H1 (cell line): ENCODE measurements at regions not wholly inside any gene's neighbourhood (a gene's known extent, or its start where the extent isn't known, plus 50 kb on each side); places are given as distances from the start of the nearest gene placed in this dataset.
"Not testable (repeated sequence)": the region's sequence is repeated elsewhere in the genome, so short reads cannot be mapped to it uniquely, and the experiment has no call there.

Source experiments
- CTCF ChIA-PET: fragments of 300-600 bp; sonication (Branson Sonifier 250); formaldehyde crosslinking; loops from one replicate; lab custom pipeline; 2021; ENCODE audit not compliant: partially characterized antibody; lab: Charles Lee
- POLR2A ChIA-PET: fragments of 300-600 bp; sonication (Branson Sonifier 250); formaldehyde crosslinking; loops from one replicate; lab custom pipeline; 2021; ENCODE audit warnings: inconsistent platforms; ENCODE audit not compliant: partially characterized antibody; lab: Charles Lee
- DNase-seq, 2 experiments: peaks; one replicate each; pipeline versions ENCODE4 v3.0.0 to v3.0.0-alpha.2; 2010 to 2022; ENCODE audit warnings: low spot score in 2 of 2, low read depth in 1 of 2, mixed read lengths in 1 of 2
- FAIRE-seq: peaks from 2 replicates; lab custom pipeline; 2011; peaks lifted over from hg19 to GRCh38; lab: Jason Lieb, UNC
- H2AFZ ChIP-seq: 2 replicates; pipeline ENCODE4 v1.8.1; 2012; ENCODE audit warnings: low read length, inconsistent platforms
- H2AK5ac ChIP-seq: 2 replicates; pipeline ENCODE4 v1.6.1; 2013; ENCODE audit warnings: low read depth, low read length
- H2BK120ac ChIP-seq: replicated peaks from 2 replicates; pipeline ENCODE3; 2013; ENCODE audit warnings: low read depth, low read length, inconsistent platforms
- H2BK12ac ChIP-seq: 2 replicates; pipeline ENCODE4 v1.6.1; 2013; ENCODE audit warnings: low read depth, low read length
- H2BK15ac ChIP-seq: 2 replicates; pipeline ENCODE4 v1.6.1; 2013; ENCODE audit warnings: low read length
- H2BK20ac ChIP-seq: 2 replicates; pipeline ENCODE4 v1.6.1; 2013; ENCODE audit warnings: low read length
- H2BK5ac ChIP-seq: 2 replicates; pipeline ENCODE4 v1.6.1; 2013; ENCODE audit warnings: low read depth, low read length
- H3K14ac ChIP-seq: 2 replicates; pipeline ENCODE4 v1.6.1; 2013; ENCODE audit warnings: inconsistent platforms; ENCODE audit not compliant: insufficient read length
- H3K18ac ChIP-seq: 2 replicates; pipeline ENCODE4 v1.6.1; 2013; ENCODE audit warnings: low read length; ENCODE audit errors: extremely low read depth
- H3K23ac ChIP-seq: 2 replicates; pipeline ENCODE4 v1.6.1; 2013; ENCODE audit warnings: inconsistent platforms; ENCODE audit not compliant: insufficient read length
- H3K23me2 ChIP-seq: 2 replicates; pipeline ENCODE4 v1.6.1; 2013; ENCODE audit warnings: low read depth, low read length
- H3K27ac ChIP-seq: 2 replicates; pipeline ENCODE4 v1.6.1; 2011; ENCODE audit warnings: low read depth, low read length, inconsistent platforms
- H3K27me3 ChIP-seq, 4 experiments: replicated peaks in 1 of 4; 1 replicate in 1 of 4; 2 replicates in 3 of 4; pipeline versions ENCODE4 v1.6.1 to v1.8.1; 2011 to 2013; ENCODE audit warnings: low read length in 3 of 4, mild to moderate bottlenecking in 3 of 4, inconsistent platforms in 2 of 4, mixed read lengths in 2 of 4, moderate library complexity in 1 of 4; ENCODE audit not compliant: control insufficient read depth in 3 of 4, insufficient read depth in 3 of 4; ENCODE audit errors: extremely low read depth in 1 of 4
- H3K36me3 ChIP-seq, 4 experiments: 2 replicates each; pipeline versions ENCODE4 v1.6.1 to v1.8.1; 2011 to 2013; ENCODE audit warnings: mild to moderate bottlenecking in 4 of 4, low read length in 3 of 4, moderate library complexity in 2 of 4, control low read depth in 1 of 4, inconsistent platforms in 1 of 4; ENCODE audit not compliant: insufficient read depth in 4 of 4, control insufficient read depth in 2 of 4
- H3K4ac ChIP-seq: replicated peaks from 2 replicates; pipeline ENCODE3; 2013; ENCODE audit warnings: low read length, low read depth, mixed read lengths, inconsistent platforms; ENCODE audit not compliant: insufficient read length
- H3K4me1 ChIP-seq, 4 experiments: replicated peaks in 1 of 4; 1 replicate in 1 of 4; 2 replicates in 3 of 4; pipeline versions ENCODE4 v1.6.1 to v1.8.1; 2011 to 2013; ENCODE audit warnings: low read length in 3 of 4, inconsistent platforms in 2 of 4, mixed read lengths in 1 of 4; ENCODE audit not compliant: insufficient read depth in 4 of 4, control insufficient read depth in 3 of 4
- H3K4me2 ChIP-seq, 2 experiments: 2 replicates each; pipeline versions ENCODE4 v1.6.1 to v1.8.1; 2011 to 2013; ENCODE audit warnings: low read depth in 2 of 2, low read length in 2 of 2, control low read depth in 1 of 2, inconsistent platforms in 1 of 2, mild to moderate bottlenecking in 1 of 2; ENCODE audit not compliant: insufficient read depth in 1 of 2
- H3K4me3 ChIP-seq, 4 experiments: fragments of 200-600, 300-600 bp in 1 of 4; sonication (generic), shearing (Covaris generic), sonication (Bioruptor Twin) in 1 of 4; 2 replicates each; pipeline versions ENCODE4 v1.5.1 to v1.8.1; 2011 to 2016; ENCODE audit warnings: low read length in 4 of 4, low read depth in 3 of 4, control low read depth in 2 of 4, inconsistent platforms in 2 of 4, mild to moderate bottlenecking in 2 of 4, mixed read lengths in 1 of 4, moderate library complexity in 1 of 4; ENCODE audit not compliant: insufficient read depth in 2 of 4; ENCODE audit errors: extremely low read depth in 1 of 4
- H3K56ac ChIP-seq: replicated peaks from 2 replicates; pipeline ENCODE3; 2013; ENCODE audit warnings: low read depth, mild to moderate bottlenecking, mixed read lengths, low read length, inconsistent platforms; ENCODE audit not compliant: insufficient read length
- H3K79me1 ChIP-seq: 2 replicates; pipeline ENCODE4 v1.6.1; 2013; ENCODE audit warnings: low read depth, low read length, control low read depth
- H3K79me2 ChIP-seq, 2 experiments: 2 replicates each; pipeline versions ENCODE4 v1.6.1 to v1.8.1; 2012 to 2013; ENCODE audit warnings: low read length in 2 of 2, mild to moderate bottlenecking in 2 of 2, inconsistent platforms in 1 of 2; ENCODE audit not compliant: insufficient read depth in 2 of 2, control insufficient read depth in 1 of 2
- H3K9ac ChIP-seq, 4 experiments: replicated peaks in 1 of 4; 1 replicate in 1 of 4; 2 replicates in 3 of 4; pipeline versions ENCODE4 v1.6.1 to v1.8.1; 2011 to 2013; ENCODE audit warnings: low read depth in 3 of 4, low read length in 3 of 4, control low read depth in 2 of 4, mild to moderate bottlenecking in 2 of 4, moderate library complexity in 2 of 4, inconsistent platforms in 1 of 4; ENCODE audit errors: extremely low read depth in 1 of 4
- H3K9me3 ChIP-seq, 2 experiments: 2 replicates each; pipeline versions ENCODE4 v1.6.1 to v1.8.1; 2012 to 2013; ENCODE audit warnings: mild to moderate bottlenecking in 2 of 2, moderate library complexity in 2 of 2, control low read depth in 1 of 2, inconsistent platforms in 1 of 2, low read depth in 1 of 2, low read length in 1 of 2, mixed read lengths in 1 of 2; ENCODE audit not compliant: insufficient read depth in 2 of 2
- H4K20me1 ChIP-seq, 2 experiments: replicated peaks in 1 of 2; 2 replicates each; pipeline versions ENCODE3 to v1.8.1; 2011 to 2013; ENCODE audit warnings: inconsistent platforms in 2 of 2, low read length in 2 of 2, mild to moderate bottlenecking in 1 of 2; ENCODE audit not compliant: insufficient read depth in 2 of 2, control insufficient read depth in 1 of 2
- H4K5ac ChIP-seq: 2 replicates; pipeline ENCODE4 v1.6.1; 2013; ENCODE audit warnings: low read length, low read depth, mixed read lengths, inconsistent platforms; ENCODE audit not compliant: insufficient read length
- H4K8ac ChIP-seq: 2 replicates; pipeline ENCODE4 v1.8.0; 2013; ENCODE audit warnings: mild to moderate bottlenecking, moderate library complexity, low read length, inconsistent platforms; ENCODE audit not compliant: insufficient read depth; ENCODE audit errors: extremely low read depth
- H4K91ac ChIP-seq: replicated peaks from 2 replicates; pipeline ENCODE3; 2013; ENCODE audit warnings: low read length, mixed read lengths, inconsistent platforms; ENCODE audit not compliant: insufficient read length
- GTF2F1 ChIP-seq: IDR thresholded peaks from 2 replicates; pipeline ENCODE4 v1.6.1; 2012; ENCODE audit warnings: low read depth, low read length, improper control_type of control experiment, borderline replicate concordance
- JUND ChIP-seq: IDR thresholded peaks from 2 replicates; pipeline ENCODE4 v1.6.1; 2011; ENCODE audit warnings: mild to moderate bottlenecking, improper control_type of control experiment, low read length
- SAP30 ChIP-seq: fragments of 300-600 bp; sonication (generic); IDR thresholded peaks from 2 replicates; pipeline ENCODE4 v1.7.1; 2012; ENCODE audit warnings: low read length, moderate library complexity, mild to moderate bottlenecking, inconsistent platforms; ENCODE audit not compliant: insufficient read depth, insufficient replicate concordance
- WGBS, 2 experiments: shearing (Covaris generic) in 1 of 2; methylation state at CpG; one replicate each; pipeline versions ENCODE4 v1.1.6 to v1.1.7; 2013 to 2015; ENCODE audit warnings: low lambda C conversion rate in 2 of 2, mixed read lengths in 2 of 2, inconsistent platforms in 1 of 2, low coverage in 1 of 2, missing lambda C conversion rate in 1 of 2; ENCODE audit not compliant: insufficient replicate concordance in 2 of 2, insufficient coverage in 1 of 2, insufficient read length in 1 of 2; ENCODE audit errors: extremely low coverage in 1 of 2, missing lambda C conversion rate in 1 of 2; 5-methylcytosine and 5-hydroxymethylcytosine counted together

DNA sequence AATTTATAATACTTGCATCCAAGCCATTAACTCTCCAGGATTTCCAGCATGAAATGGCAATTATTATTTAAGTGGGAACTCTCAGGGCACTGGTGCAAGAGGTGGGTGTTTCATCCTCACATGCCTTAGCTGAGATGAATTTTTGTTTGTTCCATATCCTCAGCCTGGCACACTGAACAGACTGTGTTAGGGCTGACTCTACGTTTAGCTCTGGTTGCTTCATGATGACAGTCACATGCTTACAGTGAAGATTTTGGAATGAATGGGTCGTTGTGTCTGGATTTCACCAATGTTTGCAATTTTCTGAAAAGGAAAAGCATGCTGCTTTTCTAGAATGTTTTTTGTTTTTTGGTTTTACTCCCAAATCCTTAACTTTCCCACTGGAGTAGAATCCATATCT, 246.6 kb downstream of the INSC start (continued):
- TF ChIP-seq GTF2F1 (no peak), SAP30 (no peak), JUND (no peak)

DNA sequence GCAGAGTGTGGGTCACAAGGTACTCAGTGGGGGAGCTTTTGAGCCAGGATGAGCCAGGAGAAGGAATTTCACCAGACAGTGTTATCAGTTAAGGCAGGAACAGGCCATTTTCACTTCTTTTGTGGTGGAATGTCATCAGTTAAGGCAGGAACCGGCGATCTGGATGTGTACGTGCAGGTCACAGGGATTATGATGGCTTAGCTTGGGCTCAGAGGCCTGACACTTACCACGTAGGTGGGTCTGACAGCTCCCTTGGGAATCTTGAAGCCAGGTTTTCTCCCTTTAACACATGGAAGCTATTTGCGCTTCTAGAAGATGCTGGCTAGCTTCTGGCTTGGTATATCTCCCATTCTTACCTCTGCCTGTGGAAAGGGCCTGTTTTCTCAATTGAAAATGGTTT, 250.6 kb downstream of the INSC start:
- H3K36me3 ChIP-seq, H3K4ac ChIP-seq, H3K9ac ChIP-seq, H3K79me1 ChIP-seq, H2BK15ac ChIP-seq, H2BK120ac ChIP-seq, H2AK5ac ChIP-seq, H3K27me3 ChIP-seq, FAIRE-seq, H3K4me2 ChIP-seq, H3K18ac ChIP-seq, H3K4me3 ChIP-seq, H4K8ac ChIP-seq, DNase-seq, H3K14ac ChIP-seq, H2BK12ac ChIP-seq, H3K23me2 ChIP-seq, H4K91ac ChIP-seq, H3K79me2 ChIP-seq, H2BK5ac ChIP-seq, H2AFZ ChIP-seq, CTCF ChIA-PET, H3K4me1 ChIP-seq, H4K20me1 ChIP-seq, H4K5ac ChIP-seq, H2BK20ac ChIP-seq, H3K9me3 ChIP-seq, H3K56ac ChIP-seq, H3K27ac ChIP-seq, POLR2A ChIA-PET, H3K23ac ChIP-seq: not testable (repeated sequence)
- WGBS, 2 experiments = 95% methylated on average over 5 of the region's 5 CpGs; no CpG with 5 or more reads in 1 of the 2 experiments
